ENCODE measurements at regions not wholly inside any gene's neighbourhood (a gene's known extent, or its start where the extent isn't known, plus 50 kb on each side); places are given as distances from the start of the nearest gene placed in this dataset.

DNA sequence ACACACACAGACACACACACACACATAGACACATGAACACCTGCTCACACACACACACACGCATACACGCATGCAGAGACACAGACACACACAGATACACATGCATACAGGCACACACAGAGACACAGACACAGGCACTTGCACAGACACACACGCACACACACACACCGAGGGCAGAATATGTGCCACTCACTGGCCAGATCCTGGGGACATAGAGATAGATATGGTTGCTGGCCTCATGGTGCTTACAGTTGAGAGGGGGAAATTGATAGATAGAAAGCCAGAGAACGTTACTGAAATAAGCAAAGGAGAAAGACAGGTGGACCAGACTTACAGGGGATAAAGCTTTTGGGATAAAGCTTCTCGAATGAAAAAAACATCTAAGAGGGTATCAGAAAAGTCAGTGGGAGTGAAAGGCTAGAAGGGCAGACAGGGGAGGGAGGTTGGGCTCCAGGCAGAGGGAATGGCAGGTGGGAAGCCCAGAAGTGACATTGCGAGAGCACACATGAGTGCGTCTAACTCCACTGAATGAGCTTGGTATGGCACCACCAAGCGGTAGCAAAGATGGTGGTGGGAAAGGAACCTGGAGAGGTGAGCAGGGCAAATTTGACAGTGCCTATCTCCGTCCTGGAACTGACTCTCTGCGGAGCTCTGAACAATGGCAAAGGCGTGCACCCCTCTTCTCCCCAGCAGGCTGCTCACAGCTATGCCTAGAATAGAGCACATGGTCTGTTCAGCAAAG is 390.1 kb upstream of the TRIB2 start:
- ChIA-PET CTCF (interaction anchor here (0.7 kb wide), 1 partner anchor 45 kb away, joined by 3 read pairs; no protein-coding TSS in a partner anchor), POLR2A (interaction anchor here (0.6 kb wide), 1 partner anchor 12 kb away, joined by 4 read pairs; no protein-coding TSS in a partner anchor)
- Histone ChIP-seq H3K27ac (ENCODE audit: low read length) (no peak overlapping the region), H3K4me3 (ENCODE audit: low read depth in 2 of 2, low read length in 2 of 2) (no peak overlapping the region), H3K27me3 (ENCODE audit: control insufficient read depth, insufficient read depth, low read length) (no peaks in the 10 kb centered on the region), H3K4me1 (ENCODE audit: control insufficient read depth, insufficient read depth, low read length) (no peaks in the 10 kb centered on the region), H3K9me3 (ENCODE audit: control insufficient read depth, insufficient read depth, low read depth, low read length) (peaks cover 2% of the 10 kb centered on the region; the same call in 1 of the 2 replicates), H3K36me3 (ENCODE audit: control insufficient read depth, insufficient read depth, low read length) (no peaks in the 10 kb centered on the region)
- no peak for DNase-seq (ENCODE audit: low read depth, low spot score)
- intact Hi-C loops (cut with micrococcal nuclease; ENCODE audit: unreplicated experiment): no loop called here
- TF ChIP-seq SIN3A (IDR thresholded peaks at IDR 0.05; ENCODE audit: borderline replicate concordance, insufficient read depth, low read depth, low read length): no peak
- TF ChIP-seq, protein P1, sequence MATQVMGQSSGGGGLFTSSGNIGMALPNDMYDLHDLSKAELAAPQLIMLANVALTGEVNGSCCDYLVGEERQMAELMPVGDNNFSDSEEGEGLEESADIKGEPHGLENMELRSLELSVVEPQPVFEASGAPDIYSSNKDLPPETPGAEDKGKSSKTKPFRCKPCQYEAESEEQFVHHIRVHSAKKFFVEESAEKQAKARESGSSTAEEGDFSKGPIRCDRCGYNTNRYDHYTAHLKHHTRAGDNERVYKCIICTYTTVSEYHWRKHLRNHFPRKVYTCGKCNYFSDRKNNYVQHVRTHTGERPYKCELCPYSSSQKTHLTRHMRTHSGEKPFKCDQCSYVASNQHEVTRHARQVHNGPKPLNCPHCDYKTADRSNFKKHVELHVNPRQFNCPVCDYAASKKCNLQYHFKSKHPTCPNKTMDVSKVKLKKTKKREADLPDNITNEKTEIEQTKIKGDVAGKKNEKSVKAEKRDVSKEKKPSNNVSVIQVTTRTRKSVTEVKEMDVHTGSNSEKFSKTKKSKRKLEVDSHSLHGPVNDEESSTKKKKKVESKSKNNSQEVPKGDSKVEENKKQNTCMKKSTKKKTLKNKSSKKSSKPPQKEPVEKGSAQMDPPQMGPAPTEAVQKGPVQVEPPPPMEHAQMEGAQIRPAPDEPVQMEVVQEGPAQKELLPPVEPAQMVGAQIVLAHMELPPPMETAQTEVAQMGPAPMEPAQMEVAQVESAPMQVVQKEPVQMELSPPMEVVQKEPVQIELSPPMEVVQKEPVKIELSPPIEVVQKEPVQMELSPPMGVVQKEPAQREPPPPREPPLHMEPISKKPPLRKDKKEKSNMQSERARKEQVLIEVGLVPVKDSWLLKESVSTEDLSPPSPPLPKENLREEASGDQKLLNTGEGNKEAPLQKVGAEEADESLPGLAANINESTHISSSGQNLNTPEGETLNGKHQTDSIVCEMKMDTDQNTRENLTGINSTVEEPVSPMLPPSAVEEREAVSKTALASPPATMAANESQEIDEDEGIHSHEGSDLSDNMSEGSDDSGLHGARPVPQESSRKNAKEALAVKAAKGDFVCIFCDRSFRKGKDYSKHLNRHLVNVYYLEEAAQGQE (IDR thresholded peaks at IDR 0.05; ENCODE audit: insufficient read depth in 1 of 2, low read depth in 2 of 2, low read length in 1 of 2): no peak
- no peak for TF ChIP-seq TCF7L2 (IDR thresholded peaks at IDR 0.05; ENCODE audit: low read depth, low read length)
- TF ChIP-seq CTCF (IDR thresholded peaks at IDR 0.05): no peak
- TF ChIP-seq POLR2AphosphoS5 (IDR thresholded peaks at IDR 0.05; ENCODE audit: low read depth, low read length): no peak
- in situ Hi-C loops (cut with HindIII; ENCODE audit: low pct_unique_long_range_greater_than_20kb, low sequenced_read_pairs): no loop called here
- no TSS peak for BruUV-seq (replicated peaks)
- no peak for ATAC-seq

GRCh38 chr2:12330916-12331315 is 385.8 kb upstream of the TRIB2 start:
- H3K4me1 ChIP-seq (ENCODE audit: control insufficient read depth, insufficient read depth, low read length): no peaks in the 10 kb centered on the region
- TF ChIP-seq SIN3A (IDR thresholded peaks at IDR 0.05; ENCODE audit: borderline replicate concordance, insufficient read depth, low read depth, low read length) (no peak), CTCF (IDR thresholded peaks at IDR 0.05) (no peak), POLR2AphosphoS5 (IDR thresholded peaks at IDR 0.05; ENCODE audit: low read depth, low read length) (no peak), TCF7L2 (IDR thresholded peaks at IDR 0.05; ENCODE audit: low read depth, low read length) (no peak)
- TF ChIP-seq, protein P1 (IDR thresholded peaks at IDR 0.05; ENCODE audit: insufficient read depth in 1 of 2, low read depth in 2 of 2, low read length in 1 of 2): no peak
- no peaks in the 10 kb centered on the region for H3K27me3 ChIP-seq (ENCODE audit: control insufficient read depth, insufficient read depth, low read length)
- ATAC-seq: no peak
- no peaks in the 10 kb centered on the region for H3K36me3 ChIP-seq (ENCODE audit: control insufficient read depth, insufficient read depth, low read length)
- no peaks in the 10 kb centered on the region; the same call in 1 of the 2 replicates for H3K9me3 ChIP-seq (ENCODE audit: control insufficient read depth, insufficient read depth, low read depth, low read length)
- no peak for DNase-seq (ENCODE audit: low read depth, low spot score)
- ChIA-PET CTCF (no interaction called here), POLR2A (no interaction called here)
- no TSS peak for BruUV-seq (replicated peaks)
- in situ Hi-C loops (cut with HindIII; ENCODE audit: low pct_unique_long_range_greater_than_20kb, low sequenced_read_pairs): no loop called here
- intact Hi-C loops (cut with micrococcal nuclease; ENCODE audit: unreplicated experiment): no loop called here
- H3K27ac ChIP-seq (ENCODE audit: low read length): no peak overlapping the region; the same call in 1 of the 2 replicates
- no peak overlapping the region for H3K4me3 ChIP-seq (ENCODE audit: low read depth in 2 of 2, low read length in 2 of 2)

Data from Panc1 (cell line).